GM18499 (cell line): ENCODE measurements at regions not wholly inside any gene's neighbourhood (a gene's known extent, or its start where the extent isn't known, plus 50 kb on each side); places are given as distances from the start of the nearest gene placed in this dataset.

Source experiments
- ATAC-seq: cut with Tn5 transposase; IDR thresholded peaks from one replicate; pipeline ENCODE4 v1.9.1; 2021; ENCODE audit warnings: moderate number of reproducible peaks; ENCODE audit not compliant: insufficient read depth, unreplicated experiment

- no peak for ATAC-seq
These were observed 262.8 kb upstream of the HS3ST5 start for GRCh38 chr6:114605656-114606055.

- ATAC-seq: no peak
These were observed 257.6 kb upstream of the HS3ST5 start for GRCh38 chr6:114600381-114600780.

- ATAC-seq: no peak
These were observed 252.8 kb upstream of the HS3ST5 start for GRCh38 chr6:114595591-114595990.

GRCh38 chr6:114595186-114595585, 252.4 kb upstream of the HS3ST5 start:
- ATAC-seq: no peak

GRCh38 chr6:114592506-114592905, 249.7 kb upstream of the HS3ST5 start:
- no peak for ATAC-seq

- no peak for ATAC-seq
These were observed 245.9 kb upstream of the HS3ST5 start for GRCh38 chr6:114588726-114589125.

DNA sequence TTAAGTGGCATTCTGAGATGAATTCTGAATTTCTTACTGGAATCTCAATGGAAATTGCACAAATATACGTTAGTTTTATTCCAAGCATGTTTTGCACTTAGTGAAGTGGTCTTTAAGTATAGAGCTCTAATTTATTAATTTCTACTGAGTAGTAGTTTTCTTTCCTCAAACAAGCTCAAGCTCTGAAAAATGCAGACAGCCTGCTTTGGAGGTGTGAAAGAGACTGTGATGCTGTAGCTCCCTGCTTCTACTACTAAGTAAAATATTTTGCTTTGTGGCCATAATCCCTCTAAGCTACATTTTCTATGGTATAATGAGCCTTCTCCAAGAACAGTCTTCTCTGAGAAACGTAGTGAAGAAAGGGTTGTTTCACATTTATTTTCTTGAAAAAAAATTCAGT, 243.5 kb upstream of the HS3ST5 start:
- no peak for ATAC-seq

GRCh38 chr6:114581293-114581692, 238.5 kb upstream of the HS3ST5 start:
- no peak for ATAC-seq

DNA sequence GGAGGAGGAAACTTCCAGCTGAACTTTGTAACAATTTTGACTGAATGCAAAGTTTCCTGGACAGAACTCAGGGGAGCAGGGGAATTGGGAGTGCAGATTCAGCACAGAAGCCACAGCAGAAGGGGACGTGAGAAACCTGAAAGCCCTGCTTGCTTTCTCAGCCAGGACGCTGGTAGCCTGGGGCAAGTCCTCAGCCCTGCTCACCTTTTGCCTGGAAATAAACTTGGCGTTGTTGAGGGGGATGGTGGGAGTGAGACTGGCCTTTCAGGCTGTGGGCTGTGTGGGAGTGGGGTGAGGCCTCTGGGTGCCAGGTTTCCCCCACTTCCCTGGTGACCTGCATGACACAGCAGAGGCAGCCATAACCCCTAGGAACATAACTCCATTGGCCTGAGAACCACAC, 238.1 kb upstream of the HS3ST5 start:
- no peak for ATAC-seq

DNA sequence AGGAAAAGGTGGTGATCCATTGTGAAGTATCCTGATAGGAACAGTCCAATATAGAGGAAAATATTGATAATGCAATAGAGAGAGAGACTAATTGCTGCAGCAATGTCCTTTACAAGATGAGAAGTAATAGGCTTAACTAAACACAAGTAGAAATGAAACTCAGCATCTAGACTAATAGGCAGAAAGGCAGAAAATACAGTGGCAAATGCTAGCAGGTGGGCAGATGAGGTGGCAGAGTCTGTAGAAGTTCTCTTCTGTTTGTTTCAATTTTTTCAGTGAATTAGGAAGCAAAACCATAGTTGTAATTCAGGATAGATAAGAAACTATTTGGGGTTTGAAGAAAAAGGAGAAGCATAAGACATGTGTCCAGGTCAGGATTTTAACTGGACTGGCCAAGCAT, 236.7 kb upstream of the HS3ST5 start:
- ATAC-seq: no peak

GRCh38 chr6:114577109-114577508, 234.3 kb upstream of the HS3ST5 start:
- no peak for ATAC-seq

DNA sequence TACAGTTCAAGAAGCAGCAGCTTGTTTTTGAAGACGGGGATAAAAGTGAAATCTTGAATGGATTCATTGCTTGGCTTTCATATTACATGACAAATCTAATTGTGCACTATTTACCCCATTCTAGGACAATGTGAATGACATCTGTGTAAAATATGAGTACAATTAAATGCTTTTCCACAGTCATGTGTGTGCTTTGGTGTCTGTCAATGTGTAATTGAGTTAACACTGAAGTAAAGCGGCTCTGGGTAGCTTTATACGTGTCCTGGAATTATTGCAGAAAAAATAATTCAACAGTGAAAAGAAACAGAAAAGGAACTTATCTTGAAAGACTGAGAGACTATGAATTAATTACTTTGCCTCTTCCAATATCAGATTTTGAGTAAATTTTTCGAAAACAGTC, 233.5 kb upstream of the HS3ST5 start:
- no peak for ATAC-seq

DNA sequence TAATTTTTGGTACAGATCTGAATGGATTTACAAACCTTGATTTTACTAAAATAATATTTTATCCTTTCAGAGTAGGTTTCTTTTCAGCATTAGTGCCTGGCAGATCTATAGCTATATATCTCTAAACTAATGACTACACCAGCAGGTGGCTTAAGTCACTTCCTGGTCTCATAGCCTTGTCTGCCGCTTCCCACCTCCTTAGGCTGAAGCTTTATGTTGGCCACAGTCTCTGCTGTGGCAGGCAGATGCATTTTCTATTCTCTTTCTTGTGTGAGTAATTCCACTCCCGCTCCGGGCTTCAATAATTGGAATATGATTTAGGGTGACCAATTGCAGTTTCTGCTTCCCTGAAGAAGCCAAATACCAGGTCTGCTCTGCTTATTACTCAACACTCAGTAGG, 226.8 kb upstream of the HS3ST5 start:
- no peak for ATAC-seq

- ATAC-seq: no peak
These were observed 221.6 kb upstream of the HS3ST5 start for GRCh38 chr6:114564302-114564933.

DNA sequence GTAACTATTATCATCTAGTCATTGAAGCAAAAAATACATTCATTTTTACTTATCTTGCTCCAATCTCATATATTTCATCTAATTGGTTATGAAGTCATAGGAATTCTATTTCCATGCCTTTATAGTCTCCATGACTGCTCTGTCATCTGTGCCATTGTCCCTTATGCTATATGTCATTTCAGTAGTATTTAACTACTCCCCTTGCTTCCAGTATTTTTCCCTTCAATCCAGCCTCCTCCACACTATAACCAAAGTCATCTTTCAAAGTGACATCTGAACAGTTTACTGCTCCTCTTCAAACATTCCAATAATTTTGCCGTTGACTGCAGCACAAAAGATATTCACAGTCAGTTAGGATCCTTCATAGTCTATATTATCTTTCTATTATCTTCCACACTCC, 216.6 kb upstream of the HS3ST5 start:
- no peak for ATAC-seq

- no peak for ATAC-seq
These were observed 215.3 kb upstream of the HS3ST5 start for GRCh38 chr6:114558153-114558552.

DNA sequence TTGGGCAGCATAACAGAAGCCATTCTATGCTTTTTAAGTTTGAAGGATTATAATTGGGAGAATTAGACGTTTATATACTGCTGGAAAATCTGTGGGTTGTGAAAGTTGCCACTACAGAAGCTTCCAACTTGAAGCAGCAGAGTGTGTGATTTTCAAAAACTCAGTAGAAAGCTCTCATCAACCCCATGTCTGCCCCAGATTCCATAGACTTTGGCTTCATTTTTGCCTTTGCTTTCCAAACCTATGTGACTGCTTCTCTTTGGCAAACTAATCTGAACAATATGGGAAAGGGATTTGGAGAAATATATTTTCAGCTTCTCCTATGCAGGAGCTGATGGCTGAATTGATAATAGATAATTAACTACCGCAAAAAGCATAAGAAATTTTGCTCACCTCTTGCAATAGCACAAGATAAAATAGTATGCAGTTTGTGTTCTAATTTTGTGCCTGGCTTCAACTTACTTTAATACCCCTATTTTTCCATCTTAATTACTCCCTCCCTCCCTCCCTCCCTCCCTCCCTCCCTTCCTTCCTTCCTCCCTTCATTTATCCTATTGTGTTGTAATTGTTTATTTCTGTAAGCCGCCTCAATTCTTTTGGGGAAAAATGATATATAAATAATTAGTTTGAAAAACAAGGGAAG, 214.1 kb upstream of the HS3ST5 start:
- ATAC-seq: no peak

DNA sequence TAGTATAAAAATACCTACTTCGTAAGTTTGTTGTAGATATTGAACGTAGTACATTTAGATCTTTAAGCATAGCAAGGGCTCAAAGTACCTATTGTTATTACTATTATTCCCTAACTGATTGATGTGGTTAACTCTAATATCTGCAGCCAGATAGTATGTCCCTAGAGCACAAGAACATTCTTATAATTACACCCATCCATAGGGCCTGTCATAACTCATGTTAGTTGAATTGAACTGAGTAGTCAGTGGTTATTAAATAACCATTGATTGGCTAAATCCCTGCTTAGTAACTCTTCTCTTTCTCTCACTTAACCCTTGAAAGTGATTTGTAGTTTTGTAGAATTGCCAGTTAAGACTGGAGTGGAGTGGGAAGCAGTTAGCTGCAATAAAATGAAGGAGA, 207.5 kb upstream of the HS3ST5 start:
- ATAC-seq: no peak

DNA sequence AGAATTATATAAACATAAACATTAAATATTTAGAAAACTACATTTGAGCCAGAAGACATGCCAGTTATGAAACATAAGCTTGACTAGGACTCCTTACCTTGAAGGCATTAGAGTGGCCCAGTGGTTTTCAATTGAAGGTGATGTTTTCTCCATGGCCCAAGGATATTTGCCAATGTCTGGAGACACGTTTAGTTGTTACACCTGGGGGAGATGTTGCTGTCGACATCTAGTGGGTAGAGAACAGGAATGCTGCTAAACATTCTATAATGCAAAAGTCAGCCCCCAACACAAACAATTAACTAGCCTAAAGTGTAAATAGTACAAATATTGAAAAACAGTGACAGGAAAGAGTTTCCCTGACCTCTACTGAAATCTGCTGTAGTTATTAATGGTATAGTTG, 200.9 kb upstream of the HS3ST5 start:
- ATAC-seq: no peak

GRCh38 chr6:114541794-114542193, 199.0 kb upstream of the HS3ST5 start:
- ATAC-seq: no peak

GRCh38 chr6:114537977-114538376, 195.2 kb upstream of the HS3ST5 start:
- no peak for ATAC-seq

DNA sequence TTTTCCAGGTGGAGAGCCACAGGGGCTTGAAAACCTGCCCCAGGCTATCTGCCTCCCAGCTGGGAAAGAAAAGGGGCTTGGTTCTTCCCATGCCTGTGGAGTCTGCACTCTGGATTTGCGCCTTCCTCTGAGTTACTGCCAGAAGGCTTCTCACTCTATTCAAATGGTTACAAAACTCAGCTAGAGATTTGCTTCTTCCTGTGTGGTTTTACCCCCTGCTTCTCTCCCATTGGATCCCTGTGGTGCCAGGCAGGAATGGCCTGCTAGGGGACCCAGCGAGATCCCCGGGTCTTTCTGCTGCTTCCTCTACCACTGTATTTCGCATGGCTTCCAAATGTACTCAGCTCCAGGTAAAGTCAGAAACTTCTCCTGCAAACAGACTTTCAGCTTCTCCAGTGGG, 192.0 kb upstream of the HS3ST5 start:
- no peak for ATAC-seq
